ENCODE measurements at regions not wholly inside any gene's neighbourhood (a gene's known extent, or its start where the extent isn't known, plus 50 kb on each side); places are given as distances from the start of the nearest gene placed in this dataset.

- TF ChIP-seq, protein P1, sequence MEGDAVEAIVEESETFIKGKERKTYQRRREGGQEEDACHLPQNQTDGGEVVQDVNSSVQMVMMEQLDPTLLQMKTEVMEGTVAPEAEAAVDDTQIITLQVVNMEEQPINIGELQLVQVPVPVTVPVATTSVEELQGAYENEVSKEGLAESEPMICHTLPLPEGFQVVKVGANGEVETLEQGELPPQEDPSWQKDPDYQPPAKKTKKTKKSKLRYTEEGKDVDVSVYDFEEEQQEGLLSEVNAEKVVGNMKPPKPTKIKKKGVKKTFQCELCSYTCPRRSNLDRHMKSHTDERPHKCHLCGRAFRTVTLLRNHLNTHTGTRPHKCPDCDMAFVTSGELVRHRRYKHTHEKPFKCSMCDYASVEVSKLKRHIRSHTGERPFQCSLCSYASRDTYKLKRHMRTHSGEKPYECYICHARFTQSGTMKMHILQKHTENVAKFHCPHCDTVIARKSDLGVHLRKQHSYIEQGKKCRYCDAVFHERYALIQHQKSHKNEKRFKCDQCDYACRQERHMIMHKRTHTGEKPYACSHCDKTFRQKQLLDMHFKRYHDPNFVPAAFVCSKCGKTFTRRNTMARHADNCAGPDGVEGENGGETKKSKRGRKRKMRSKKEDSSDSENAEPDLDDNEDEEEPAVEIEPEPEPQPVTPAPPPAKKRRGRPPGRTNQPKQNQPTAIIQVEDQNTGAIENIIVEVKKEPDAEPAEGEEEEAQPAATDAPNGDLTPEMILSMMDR (IDR thresholded peaks at IDR 0.05; ENCODE audit: low read depth, low read length): no peak
- TF ChIP-seq POLR2A (IDR thresholded peaks at IDR 0.05; ENCODE audit: extremely low read depth, insufficient read length): no peak
- TF ChIP-seq MYC (IDR thresholded peaks at IDR 0.05; ENCODE audit: low read depth, low read length): no peak
- TF ChIP-seq MAX (IDR thresholded peaks at IDR 0.05; ENCODE audit: low read depth, low read length): no peak
- no peak overlapping the region for H3K4me3 ChIP-seq (ENCODE audit: low read depth, low read length)
- no peak for DNase-seq (ENCODE audit: low read depth)
Observed at GRCh38 chr3:31288224-31288623, 244.5 kb upstream of the STT3B start.

DNA sequence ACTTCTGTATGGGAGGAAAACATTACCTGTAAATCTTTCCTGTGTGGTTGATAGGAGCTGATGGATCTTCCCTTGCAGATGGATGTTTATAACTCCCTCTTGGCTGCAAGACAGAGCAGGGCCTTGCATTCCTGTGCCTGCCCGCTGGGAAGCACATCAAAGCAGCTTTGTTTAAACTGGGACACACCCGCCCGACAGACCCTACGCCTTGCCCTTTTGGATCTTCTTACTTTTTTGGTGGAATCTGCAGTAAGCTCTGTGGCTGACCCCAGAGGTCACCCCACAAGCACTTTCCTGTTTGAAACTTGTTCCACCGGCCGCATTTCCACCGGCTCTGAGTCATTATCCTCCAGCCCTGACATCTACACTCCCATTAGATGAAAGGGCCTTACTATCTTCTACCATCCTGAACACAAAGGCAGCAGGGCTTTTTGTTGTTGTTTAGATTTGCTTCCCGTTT, 244.1 kb upstream of the STT3B start:
- no peak overlapping the region for H3K4me3 ChIP-seq (ENCODE audit: low read depth, low read length)
- TF ChIP-seq MAX (IDR thresholded peaks at IDR 0.05; ENCODE audit: low read depth, low read length) (no peak), POLR2A (IDR thresholded peaks at IDR 0.05; ENCODE audit: extremely low read depth, insufficient read length) (no peak), MYC (IDR thresholded peaks at IDR 0.05; ENCODE audit: low read depth, low read length) (0 out of 2 replicates have a peak, but pooled peaks have one; percentile 6)
- DNase-seq (ENCODE audit: low read depth): peak; percentile 88

DNA sequence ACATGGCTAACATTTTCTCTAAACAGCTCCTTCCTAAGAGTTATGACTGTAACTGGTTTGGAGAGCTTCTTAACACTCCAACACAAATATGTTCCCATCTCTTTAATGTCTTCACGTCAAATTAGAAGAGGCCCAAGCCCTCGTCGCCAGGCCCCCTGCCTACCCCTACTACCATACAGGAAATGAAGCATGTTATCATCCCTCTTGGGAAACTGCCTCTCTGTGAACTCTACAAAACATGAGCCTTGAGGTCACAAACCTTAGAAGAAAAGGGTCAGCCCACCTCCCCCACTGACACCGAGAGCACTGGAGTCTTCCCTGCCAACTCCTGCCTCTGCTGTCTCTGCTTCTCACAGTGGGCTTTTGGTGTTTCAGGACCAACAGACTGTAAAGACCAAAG, 243.1 kb upstream of the STT3B start:
- peak; percentile 83 for DNase-seq (ENCODE audit: low read depth)
- no peak overlapping the region for H3K4me3 ChIP-seq (ENCODE audit: low read depth, low read length)

GRCh38 chr3:31290046-31290445, 242.7 kb upstream of the STT3B start:
- no peak overlapping the region for H3K4me3 ChIP-seq (ENCODE audit: low read depth, low read length)
- DNase-seq (ENCODE audit: low read depth): no peak
- no peak for TF ChIP-seq MAX (IDR thresholded peaks at IDR 0.05; ENCODE audit: low read depth, low read length)
- no peak for TF ChIP-seq POLR2A (IDR thresholded peaks at IDR 0.05; ENCODE audit: extremely low read depth, insufficient read length)
- no peak for TF ChIP-seq MYC (IDR thresholded peaks at IDR 0.05; ENCODE audit: low read depth, low read length)

More for the DNA sequence above, 243.1 kb upstream of the STT3B start:
- TF ChIP-seq POLR2A (IDR thresholded peaks at IDR 0.05; ENCODE audit: extremely low read depth, insufficient read length) (no peak), MYC (IDR thresholded peaks at IDR 0.05; ENCODE audit: low read depth, low read length) (peak; percentile 58), MAX (IDR thresholded peaks at IDR 0.05; ENCODE audit: low read depth, low read length) (peak; percentile 52)
- TF ChIP-seq, protein P1 (IDR thresholded peaks at IDR 0.05; ENCODE audit: low read depth, low read length): no peak

DNA sequence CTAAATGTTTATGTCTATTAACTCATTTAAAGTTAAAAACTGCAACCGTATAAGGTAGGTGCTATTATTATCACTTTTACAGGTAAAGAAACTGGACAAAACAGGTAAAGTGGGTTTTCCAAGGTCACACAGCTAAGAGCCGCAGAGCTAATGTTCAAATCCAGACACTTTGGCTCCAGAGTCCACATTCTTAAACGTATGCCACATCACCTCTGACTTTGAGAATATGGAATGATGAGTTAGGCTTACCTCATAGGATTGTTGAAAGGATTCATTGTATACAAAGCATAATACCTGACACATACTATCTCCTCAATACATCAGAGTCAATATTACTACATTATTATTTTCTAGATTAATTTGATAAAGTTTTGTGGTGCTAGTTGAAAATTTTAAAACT, 240.9 kb upstream of the STT3B start:
- no peak overlapping the region for H3K4me3 ChIP-seq (ENCODE audit: low read depth, low read length)
- TF ChIP-seq MAX (IDR thresholded peaks at IDR 0.05; ENCODE audit: low read depth, low read length): no peak
- TF ChIP-seq POLR2A (IDR thresholded peaks at IDR 0.05; ENCODE audit: extremely low read depth, insufficient read length): no peak
- TF ChIP-seq, protein P1 (IDR thresholded peaks at IDR 0.05; ENCODE audit: low read depth, low read length): no peak
- TF ChIP-seq MYC (IDR thresholded peaks at IDR 0.05; ENCODE audit: low read depth, low read length): no peak
- no peak for DNase-seq (ENCODE audit: low read depth)

DNA sequence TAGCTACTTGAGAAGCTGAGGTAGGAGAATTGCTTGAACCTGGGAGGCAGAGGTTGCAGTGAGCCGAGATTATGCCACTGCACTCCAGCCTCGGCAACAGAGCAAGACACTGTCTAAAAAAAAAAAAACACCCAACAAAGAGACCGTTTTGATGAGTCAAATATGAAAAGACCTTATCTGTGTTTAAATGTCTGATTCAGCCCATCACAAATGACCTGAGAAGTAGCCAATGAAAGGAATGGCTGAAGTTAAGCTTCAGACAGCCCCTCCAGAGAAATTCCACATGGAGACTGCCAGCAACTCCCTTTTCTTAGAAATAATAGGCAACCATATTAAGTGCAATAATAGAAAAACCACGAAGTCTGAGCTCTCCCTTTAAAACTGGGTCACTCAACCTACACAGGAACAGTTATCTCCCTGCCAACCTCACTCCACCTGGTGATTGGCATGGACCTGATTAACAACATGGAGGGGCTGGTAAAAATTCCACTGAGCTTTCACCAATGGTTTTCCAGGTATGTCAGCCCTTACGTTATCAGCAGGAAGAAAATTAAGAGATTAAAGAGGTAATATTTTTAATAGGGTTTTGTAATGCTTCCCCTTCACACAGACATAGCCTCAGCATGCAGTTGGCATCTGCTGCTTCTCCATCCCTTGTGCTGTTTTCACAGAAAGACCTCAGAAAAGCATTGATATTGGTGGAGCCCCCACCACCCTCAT, 238.1 kb upstream of the STT3B start:
- H3K4me3 ChIP-seq (ENCODE audit: low read depth, low read length): no peak overlapping the region

More for the DNA sequence above, 238.1 kb upstream of the STT3B start:
- no peak for DNase-seq (ENCODE audit: low read depth)
- TF ChIP-seq, protein P1 (IDR thresholded peaks at IDR 0.05; ENCODE audit: low read depth, low read length): no peak
